ENCODE measurements at regions not wholly inside any gene's neighbourhood (a gene's known extent, or its start where the extent isn't known, plus 50 kb on each side); places are given as distances from the start of the nearest gene placed in this dataset.

- Histone ChIP-seq H2AFZ (no peak overlapping the region), H3K36me3 (ENCODE audit: low read depth) (no peaks in the 10 kb centered on the region), H3F3A (ENCODE audit: insufficient read depth, low read depth) (no peaks in the 10 kb centered on the region), H3K4me3 (no peak overlapping the region), H3K79me2 (ENCODE audit: low read depth) (no peaks in the 10 kb centered on the region), H3K4me2 (no peak overlapping the region), H3K9me3 (ENCODE audit: insufficient read depth, low read depth) (no peaks in the 10 kb centered on the region), H3K9me2 (ENCODE audit: insufficient read depth) (no peaks in the 10 kb centered on the region), H3K27me3 (ENCODE audit: insufficient read depth, low read depth) (no peaks in the 10 kb centered on the region), H4K20me1 (ENCODE audit: insufficient read depth) (no peaks in the 10 kb centered on the region), H3K27ac (no peak overlapping the region), H3K4me1 (replicated peaks; ENCODE audit: insufficient read depth) (no peaks in the 10 kb centered on the region)
- TF ChIP-seq CTCF (conservative IDR thresholded peaks at IDR 0.05) = no peak
- ChIA-PET CTCF (no interaction called here), POLR2A (ENCODE audit: unreplicated experiment) (no interaction called here)
- intact Hi-C loops (cut with micrococcal nuclease; ENCODE audit: unreplicated experiment) = loop anchor here (10.0 kb wide), 1 partner anchor 55 kb away; no protein-coding TSS in a partner anchor
- DNase-seq = no peak
- BruUV-seq (replicated peaks) = no TSS peak
These were observed 166.9 kb downstream of the PTCSC3 start for GRCh38 chr14:36009643-36010042.

- Histone ChIP-seq H4K20me1 (ENCODE audit: insufficient read depth) (no peaks in the 10 kb centered on the region), H3K9me2 (ENCODE audit: insufficient read depth) (no peaks in the 10 kb centered on the region)
These were observed 169.9 kb downstream of the PTCSC3 start for GRCh38 chr14:36006623-36007022.

GRCh38 chr14:36005670-36006069 is 170.9 kb downstream of the PTCSC3 start:
- DNase-seq = no peak
- no peaks in the 10 kb centered on the region for H3F3A ChIP-seq (ENCODE audit: insufficient read depth, low read depth)
- ChIA-PET POLR2A (ENCODE audit: unreplicated experiment) (no interaction called here), CTCF (no interaction called here)
- no peak overlapping the region for H3K27ac ChIP-seq
- H3K4me3 ChIP-seq = no peak overlapping the region
- intact Hi-C loops (cut with micrococcal nuclease; ENCODE audit: unreplicated experiment) = loop anchor here (10.0 kb wide), 1 partner anchor 59 kb away; no protein-coding TSS in a partner anchor
- no TSS peak for BruUV-seq (replicated peaks)
- no peaks in the 10 kb centered on the region for H3K79me2 ChIP-seq (ENCODE audit: low read depth)
- no peaks in the 10 kb centered on the region for H3K4me1 ChIP-seq (replicated peaks; ENCODE audit: insufficient read depth)
- TF ChIP-seq CTCF (conservative IDR thresholded peaks at IDR 0.05) (no peak), EZH2 (IDR thresholded peaks at IDR 0.05; ENCODE audit: low read depth) (no peak)
- H3K9me3 ChIP-seq (ENCODE audit: insufficient read depth, low read depth) = no peaks in the 10 kb centered on the region
- H2AFZ ChIP-seq = no peak overlapping the region
- no peaks in the 10 kb centered on the region for H3K36me3 ChIP-seq (ENCODE audit: low read depth)
- no peak overlapping the region for H3K4me2 ChIP-seq
- H3K9me2 ChIP-seq (ENCODE audit: insufficient read depth) = no peaks in the 10 kb centered on the region
- no peaks in the 10 kb centered on the region for H4K20me1 ChIP-seq (ENCODE audit: insufficient read depth)
- H3K27me3 ChIP-seq (ENCODE audit: insufficient read depth, low read depth) = no peaks in the 10 kb centered on the region

More at GRCh38 chr14:36006623-36007022, 169.9 kb downstream of the PTCSC3 start:
- Histone ChIP-seq H3K4me1 (replicated peaks; ENCODE audit: insufficient read depth) (no peaks in the 10 kb centered on the region), H3K27ac (no peak overlapping the region), H3K79me2 (ENCODE audit: low read depth) (no peaks in the 10 kb centered on the region), H3K9me3 (ENCODE audit: insufficient read depth, low read depth) (no peaks in the 10 kb centered on the region), H3K4me2 (no peak overlapping the region), H3K27me3 (ENCODE audit: insufficient read depth, low read depth) (no peaks in the 10 kb centered on the region), H3F3A (ENCODE audit: insufficient read depth, low read depth) (no peaks in the 10 kb centered on the region), H3K36me3 (ENCODE audit: low read depth) (no peaks in the 10 kb centered on the region), H2AFZ (no peak overlapping the region), H3K4me3 (no peak overlapping the region)
- ChIA-PET POLR2A (ENCODE audit: unreplicated experiment) (no interaction called here), CTCF (no interaction called here)
- TF ChIP-seq EZH2 (IDR thresholded peaks at IDR 0.05; ENCODE audit: low read depth) (no peak), CTCF (conservative IDR thresholded peaks at IDR 0.05) (no peak)
- no peak for DNase-seq
- no TSS peak for BruUV-seq (replicated peaks)
- intact Hi-C loops (cut with micrococcal nuclease; ENCODE audit: unreplicated experiment) = loop anchor here (10.0 kb wide), 1 partner anchor 58 kb away; no protein-coding TSS in a partner anchor

Measured in PC-9 (cell line).